Activated CD8-positive, alpha-beta T cell treated with anti-CD3 and anti-CD28 coated beads for 36 hours (primary cell): ENCODE measurements at regions not wholly inside any gene's neighbourhood (a gene's known extent, or its start where the extent isn't known, plus 50 kb on each side); places are given as distances from the start of the nearest gene placed in this dataset.

Experiments
- ATAC-seq: fragments of 200-7000 bp; cut with Tn5 transposase; one replicate; pipeline ENCODE4 v1.10.0; 2021; ENCODE audit warnings: mild to moderate bottlenecking, moderate library complexity
- CTCF ChIA-PET: fragments of 350-600 bp; sonication (Branson Sonifier 250); formaldehyde crosslinking; loops from one replicate; lab custom pipeline; 2021; ENCODE audit warnings: antibody characterized with exemption; lab: Charles Lee
- POLR2A ChIA-PET: fragments of 350-600 bp; sonication (Branson Sonifier 250); formaldehyde crosslinking; loops from one replicate; lab custom pipeline; 2021; ENCODE audit warnings: antibody characterized with exemption; lab: Charles Lee
- DNase-seq: peaks from one replicate; pipeline ENCODE4 v3.0.0-alpha.2; 2020
- H3K27ac Mint-ChIP-seq: one replicate; pipeline ENCODE4 v1.8.0; 2021; ENCODE audit warnings: mild to moderate bottlenecking, mixed read lengths
- H3K27me3 Mint-ChIP-seq: one replicate; pipeline ENCODE4 v1.8.0; 2021; ENCODE audit warnings: mixed read lengths
- H3K36me3 Mint-ChIP-seq: one replicate; pipeline ENCODE4 v1.8.0; 2021; ENCODE audit warnings: low read depth, mixed read lengths
- H3K4me1 Mint-ChIP-seq: one replicate; pipeline ENCODE4 v1.8.0; 2021; ENCODE audit warnings: low read depth, mixed read lengths
- H3K4me3 Mint-ChIP-seq: one replicate; pipeline ENCODE4 v1.8.0; 2021; ENCODE audit warnings: mild to moderate bottlenecking, moderate library complexity, mixed read lengths
- H3K9me3 Mint-ChIP-seq: one replicate; pipeline ENCODE4 v1.8.0; 2021; ENCODE audit warnings: mixed read lengths
- CTCF ChIP-seq: fragments of 200-600 bp; IDR thresholded peaks from one replicate; pipeline ENCODE4 v1.8.0; 2022; ENCODE audit warnings: antibody characterized with exemption, mild to moderate bottlenecking
- intact Hi-C: fragments of 100-400 bp; cut with micrococcal nuclease; formaldehyde crosslinking; loops from one replicate; pipeline ENCODE4 v1.10.0; 2022

- H3K27ac Mint-ChIP-seq, result no peak overlapping the region
- no peaks in the 10 kb centered on the region for H3K27me3 Mint-ChIP-seq
- CTCF ChIA-PET, result no interaction called here
- no peak for DNase-seq
- intact Hi-C loops, result no loop called here
- TF ChIP-seq CTCF, result no peak
- H3K4me3 Mint-ChIP-seq, result no peak overlapping the region
- no peaks in the 10 kb centered on the region for H3K36me3 Mint-ChIP-seq
- no peaks in the 10 kb centered on the region for H3K9me3 Mint-ChIP-seq
- H3K4me1 Mint-ChIP-seq, result no peaks in the 10 kb centered on the region
- POLR2A ChIA-PET, result no interaction called here
- no peak for ATAC-seq
These were observed 1244.8 kb upstream of the SORCS1 start for GRCh38 chr10:108409306-108409705.

- Mint-ChIP-seq H3K9me3 (no peaks in the 10 kb centered on the region), H3K4me1 (no peaks in the 10 kb centered on the region), H3K27ac (no peak overlapping the region), H3K4me3 (no peak overlapping the region), H3K36me3 (no peaks in the 10 kb centered on the region), H3K27me3 (no peaks in the 10 kb centered on the region)
- intact Hi-C loops, result no loop called here
- ChIA-PET POLR2A (no interaction called here), CTCF (no interaction called here)
- no peak for ATAC-seq
- no peak for DNase-seq
- TF ChIP-seq CTCF, result no peak
These were observed 1239.6 kb upstream of the SORCS1 start for GRCh38 chr10:108404155-108404554.

- Mint-ChIP-seq H3K27me3 (no peaks in the 10 kb centered on the region), H3K9me3 (no peaks in the 10 kb centered on the region), H3K4me1 (no peaks in the 10 kb centered on the region), H3K27ac (no peak overlapping the region), H3K4me3 (no peak overlapping the region), H3K36me3 (no peaks in the 10 kb centered on the region)
- POLR2A ChIA-PET, result no interaction called here
- intact Hi-C loops, result no loop called here
- no peak for TF ChIP-seq CTCF
- DNase-seq (no peak), ATAC-seq (no peak)
- CTCF ChIA-PET, result no interaction called here
These were observed 1235.0 kb upstream of the SORCS1 start for GRCh38 chr10:108399465-108399864.

- no peaks in the 10 kb centered on the region for H3K4me1 Mint-ChIP-seq
- no peak for DNase-seq
- H3K9me3 Mint-ChIP-seq, result peaks cover 4% of the 10 kb centered on the region
- CTCF ChIA-PET, result no interaction called here
- H3K36me3 Mint-ChIP-seq, result no peaks in the 10 kb centered on the region
- TF ChIP-seq CTCF, result no peak
- H3K4me3 Mint-ChIP-seq, result no peak overlapping the region
- POLR2A ChIA-PET, result no interaction called here
- H3K27me3 Mint-ChIP-seq, result no peaks in the 10 kb centered on the region
- H3K27ac Mint-ChIP-seq, result no peak overlapping the region
- no peak for ATAC-seq
- intact Hi-C loops, result no loop called here
These were observed 1228.6 kb upstream of the SORCS1 start for GRCh38 chr10:108393089-108393488.

- ATAC-seq (no peak), DNase-seq (no peak)
- no peaks in the 10 kb centered on the region for H3K4me1 Mint-ChIP-seq
- H3K9me3 Mint-ChIP-seq, result peaks cover 4% of the 10 kb centered on the region
- no peaks in the 10 kb centered on the region for H3K36me3 Mint-ChIP-seq
- H3K27me3 Mint-ChIP-seq, result no peaks in the 10 kb centered on the region
- no peak for TF ChIP-seq CTCF
- H3K4me3 Mint-ChIP-seq, result no peak overlapping the region
- POLR2A ChIA-PET, result no interaction called here
- CTCF ChIA-PET, result no interaction called here
- intact Hi-C loops, result no loop called here
- H3K27ac Mint-ChIP-seq, result no peak overlapping the region
These were observed 1227.8 kb upstream of the SORCS1 start for GRCh38 chr10:108392286-108392685.
